ENCODE measurements at regions not wholly inside any gene's neighbourhood (a gene's known extent, or its start where the extent isn't known, plus 50 kb on each side); places are given as distances from the start of the nearest gene placed in this dataset.

GRCh38 chr14:25869854-25870253 lies 728.0 kb downstream of the NOVA1 start:
- no peak for ATAC-seq
- TF ChIP-seq SNAI2 (CRISPR knock-in tag; IDR thresholded peaks at IDR 0.05): no peak
- no peak for TF ChIP-seq ZC3H10 (CRISPR knock-in tag; IDR thresholded peaks at IDR 0.05)
- TF ChIP-seq PATZ1 (CRISPR knock-in tag; IDR thresholded peaks at IDR 0.05; ENCODE audit: borderline replicate concordance): no peak
- TF ChIP-seq ZFP3 (CRISPR knock-in tag; IDR thresholded peaks at IDR 0.05): no peak
- no peak for TF ChIP-seq ZNF565 (CRISPR knock-in tag; conservative IDR thresholded peaks at IDR 0.05; ENCODE audit: low read depth)
- no peak for TF ChIP-seq TOX (CRISPR knock-in tag; IDR thresholded peaks at IDR 0.05; ENCODE audit: borderline replicate concordance)
- no peak for TF ChIP-seq ZFP30 (CRISPR knock-in tag; IDR thresholded peaks at IDR 0.05)
- TF ChIP-seq POU6F1 (CRISPR knock-in tag; IDR thresholded peaks at IDR 0.05; ENCODE audit: borderline replicate concordance, low read depth): no peak
- no peak for TF ChIP-seq TCF4 (CRISPR knock-in tag; IDR thresholded peaks at IDR 0.05; ENCODE audit: borderline replicate concordance)
- TF ChIP-seq CSDC2 (CRISPR knock-in tag; IDR thresholded peaks at IDR 0.05): no peak
- no peak for TF ChIP-seq RARB (CRISPR knock-in tag; IDR thresholded peaks at IDR 0.05)
- no peak for TF ChIP-seq ARNTL (CRISPR knock-in tag; IDR thresholded peaks at IDR 0.05; ENCODE audit: borderline replicate concordance, low read depth)
- TF ChIP-seq GLIS3 (CRISPR knock-in tag; IDR thresholded peaks at IDR 0.05): no peak
- TF ChIP-seq PPARA (CRISPR knock-in tag; IDR thresholded peaks at IDR 0.05; ENCODE audit: borderline replicate concordance): no peak

GRCh38 chr14:25868521-25869314 lies 729.1 kb downstream of the NOVA1 start:
- ATAC-seq: no peak
- TF ChIP-seq TCF4 (CRISPR knock-in tag; IDR thresholded peaks at IDR 0.05; ENCODE audit: borderline replicate concordance) (no peak), ZFP3 (CRISPR knock-in tag; IDR thresholded peaks at IDR 0.05) (no peak), PATZ1 (CRISPR knock-in tag; IDR thresholded peaks at IDR 0.05; ENCODE audit: borderline replicate concordance) (no peak), PPARA (CRISPR knock-in tag; IDR thresholded peaks at IDR 0.05; ENCODE audit: borderline replicate concordance) (no peak), TOX (CRISPR knock-in tag; IDR thresholded peaks at IDR 0.05; ENCODE audit: borderline replicate concordance) (no peak), ARNTL (CRISPR knock-in tag; IDR thresholded peaks at IDR 0.05; ENCODE audit: borderline replicate concordance, low read depth) (no peak), ESRRG (CRISPR knock-in tag; IDR thresholded peaks at IDR 0.05) (no peak), CSRNP3 (CRISPR knock-in tag; IDR thresholded peaks at IDR 0.05) (no peak), ZNF565 (CRISPR knock-in tag; conservative IDR thresholded peaks at IDR 0.05; ENCODE audit: low read depth) (no peak), ISL1 (CRISPR knock-in tag; IDR thresholded peaks at IDR 0.05) (no peak), OSR1 (CRISPR knock-in tag; IDR thresholded peaks at IDR 0.05) (no peak), ZNF8 (CRISPR knock-in tag; IDR thresholded peaks at IDR 0.05) (no peak)

- ATAC-seq: no peak
- TF ChIP-seq ZNF8 (CRISPR knock-in tag; IDR thresholded peaks at IDR 0.05) (no peak), TOX (CRISPR knock-in tag; IDR thresholded peaks at IDR 0.05; ENCODE audit: borderline replicate concordance) (no peak), TCF4 (CRISPR knock-in tag; IDR thresholded peaks at IDR 0.05; ENCODE audit: borderline replicate concordance) (no peak), TSHZ2 (CRISPR knock-in tag; IDR thresholded peaks at IDR 0.05) (no peak), CSDC2 (CRISPR knock-in tag; IDR thresholded peaks at IDR 0.05) (no peak), POU6F1 (CRISPR knock-in tag; IDR thresholded peaks at IDR 0.05; ENCODE audit: borderline replicate concordance, low read depth) (no peak), PPARA (CRISPR knock-in tag; IDR thresholded peaks at IDR 0.05; ENCODE audit: borderline replicate concordance) (no peak), ZNF565 (CRISPR knock-in tag; conservative IDR thresholded peaks at IDR 0.05; ENCODE audit: low read depth) (no peak), ZC3H10 (CRISPR knock-in tag; IDR thresholded peaks at IDR 0.05) (no peak), RARB (CRISPR knock-in tag; IDR thresholded peaks at IDR 0.05) (no peak)
These were observed 736.4 kb downstream of the NOVA1 start for GRCh38 chr14:25861406-25861805.
